SU-DHL-6 (cell line): ENCODE measurements at regions not wholly inside any gene's neighbourhood (a gene's known extent, or its start where the extent isn't known, plus 50 kb on each side); places are given as distances from the start of the nearest gene placed in this dataset.

ENCODE experiments used
- H2AFZ ChIP-seq: fragments of 200-600 bp; sonication (generic); 2 replicates; pipeline ENCODE4 v1.6.1; 2014; ENCODE audit warnings: low read depth, mild to moderate bottlenecking, moderate library complexity, mixed read lengths, antibody characterized with exemption, low read length; ENCODE audit not compliant: severe bottlenecking
- H3F3A ChIP-seq: fragments of 200-600 bp; shearing (Covaris generic); 2 replicates; pipeline ENCODE4 v1.6.0; 2016; ENCODE audit warnings: antibody characterized with exemption, mild to moderate bottlenecking; ENCODE audit not compliant: insufficient read depth
- H3K27ac ChIP-seq: fragments of 200-600 bp; sonication (generic); 2 replicates; pipeline ENCODE4 v1.5.1; 2016; ENCODE audit warnings: low read depth, mild to moderate bottlenecking, low read length, moderate library complexity, mixed read lengths
- H3K27me3 ChIP-seq: fragments of 200-600 bp; sonication (generic), shearing (Covaris generic); 2 replicates; pipeline ENCODE4 v1.6.0; 2014; ENCODE audit warnings: mild to moderate bottlenecking, low read length
- H3K36me3 ChIP-seq: fragments of 200-600 bp; sonication (generic); 2 replicates; pipeline ENCODE4 v1.6.1; 2014; ENCODE audit warnings: mild to moderate bottlenecking, low read length, mixed read lengths
- H3K4me2 ChIP-seq: fragments of 300-600, 200-600 bp; shearing (Covaris generic), sonication (generic); 2 replicates; pipeline ENCODE4 v1.6.0; 2014; ENCODE audit warnings: low read length, low read depth, mild to moderate bottlenecking; ENCODE audit not compliant: poor library complexity, severe bottlenecking
- H3K4me3 ChIP-seq: fragments of 200-600 bp; sonication (generic); 2 replicates; pipeline ENCODE4 v1.5.1; 2014; ENCODE audit warnings: antibody characterized with exemption, low read length, mild to moderate bottlenecking, mixed read lengths; ENCODE audit not compliant: insufficient read depth, poor library complexity, severe bottlenecking
- H3K79me2 ChIP-seq: fragments of 200-600 bp; sonication (generic); 2 replicates; pipeline ENCODE4 v1.6.1; 2014; ENCODE audit warnings: mild to moderate bottlenecking, low read length, moderate library complexity; ENCODE audit not compliant: insufficient read depth
- H3K9ac ChIP-seq: fragments of 200-600 bp; sonication (generic); 2 replicates; pipeline ENCODE4 v1.7.0; 2014; ENCODE audit warnings: mild to moderate bottlenecking, low read length
- H3K9me2 ChIP-seq: fragments of 200-600 bp; sonication (generic); replicated peaks from 2 replicates; pipeline ENCODE4 v1.6.1; 2014; ENCODE audit warnings: low read length; ENCODE audit not compliant: insufficient read depth
- H3K9me3 ChIP-seq: fragments of 200-600 bp; sonication (generic); 2 replicates; pipeline ENCODE4 v1.6.1; 2014; ENCODE audit warnings: low read length, mixed read lengths; ENCODE audit not compliant: insufficient read depth
- H4K20me1 ChIP-seq: fragments of 200-600 bp; sonication (generic); 2 replicates; pipeline ENCODE4 v1.6.1; 2014; ENCODE audit warnings: low read depth, mild to moderate bottlenecking, antibody characterized with exemption, low read length, moderate library complexity, mixed read lengths
- EZH2phosphoT487 ChIP-seq: fragments of 200-600 bp; sonication (generic), shearing (Covaris generic); conservative IDR thresholded peaks from 2 replicates; pipeline ENCODE4 v1.6.1; 2018; ENCODE audit warnings: mild to moderate bottlenecking, antibody characterized with exemption, low read length, moderate library complexity, mixed read lengths
- TF ChIP-seq, protein P1 (sequence below): fragments of 200-600 bp; sonication (generic); IDR thresholded peaks from one replicate; pipeline ENCODE4 v1.5.1; 2017; ENCODE audit warnings: antibody characterized with exemption, mild to moderate bottlenecking, low read length, moderate library complexity; ENCODE audit not compliant: insufficient read depth, poor library complexity, severe bottlenecking

DNA sequence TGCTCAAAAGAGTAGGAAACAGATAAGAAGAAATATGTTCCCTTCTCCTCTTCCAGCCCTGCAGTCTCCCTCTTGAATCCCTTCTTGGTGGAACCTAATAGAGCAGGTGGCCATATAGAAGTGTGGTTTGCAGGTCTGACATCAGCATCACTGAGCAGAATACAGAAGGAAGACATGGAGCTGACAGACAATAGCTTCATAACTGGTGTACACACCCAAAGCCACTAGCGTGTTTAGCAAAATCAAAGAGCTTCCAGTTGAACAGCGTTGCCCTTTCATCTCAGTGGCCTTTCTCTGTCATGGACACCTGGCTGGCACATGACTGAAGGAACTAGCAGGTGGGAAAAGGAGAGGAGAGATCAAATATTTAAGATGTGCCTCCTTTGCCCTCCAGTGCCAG, 245.5 kb downstream of the BAMBI start:
- no peak overlapping the region for H3K4me2 ChIP-seq
- no peak overlapping the region for H2AFZ ChIP-seq
- H3F3A ChIP-seq: no peaks in the 10 kb centered on the region
- H3K9ac ChIP-seq: no peak overlapping the region
- H3K27me3 ChIP-seq: no peaks in the 10 kb centered on the region
- no peak overlapping the region for H3K27ac ChIP-seq
- H4K20me1 ChIP-seq: no peaks in the 10 kb centered on the region
- TF ChIP-seq, protein P1, sequence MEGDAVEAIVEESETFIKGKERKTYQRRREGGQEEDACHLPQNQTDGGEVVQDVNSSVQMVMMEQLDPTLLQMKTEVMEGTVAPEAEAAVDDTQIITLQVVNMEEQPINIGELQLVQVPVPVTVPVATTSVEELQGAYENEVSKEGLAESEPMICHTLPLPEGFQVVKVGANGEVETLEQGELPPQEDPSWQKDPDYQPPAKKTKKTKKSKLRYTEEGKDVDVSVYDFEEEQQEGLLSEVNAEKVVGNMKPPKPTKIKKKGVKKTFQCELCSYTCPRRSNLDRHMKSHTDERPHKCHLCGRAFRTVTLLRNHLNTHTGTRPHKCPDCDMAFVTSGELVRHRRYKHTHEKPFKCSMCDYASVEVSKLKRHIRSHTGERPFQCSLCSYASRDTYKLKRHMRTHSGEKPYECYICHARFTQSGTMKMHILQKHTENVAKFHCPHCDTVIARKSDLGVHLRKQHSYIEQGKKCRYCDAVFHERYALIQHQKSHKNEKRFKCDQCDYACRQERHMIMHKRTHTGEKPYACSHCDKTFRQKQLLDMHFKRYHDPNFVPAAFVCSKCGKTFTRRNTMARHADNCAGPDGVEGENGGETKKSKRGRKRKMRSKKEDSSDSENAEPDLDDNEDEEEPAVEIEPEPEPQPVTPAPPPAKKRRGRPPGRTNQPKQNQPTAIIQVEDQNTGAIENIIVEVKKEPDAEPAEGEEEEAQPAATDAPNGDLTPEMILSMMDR: no peak
- TF ChIP-seq EZH2phosphoT487: no peak
- H3K4me3 ChIP-seq: no peak overlapping the region
- no peaks in the 10 kb centered on the region; the same call in 1 of the 2 replicates for H3K9me2 ChIP-seq
- no peaks in the 10 kb centered on the region for H3K9me3 ChIP-seq
- no peaks in the 10 kb centered on the region for H3K36me3 ChIP-seq
- H3K79me2 ChIP-seq: no peaks in the 10 kb centered on the region

DNA sequence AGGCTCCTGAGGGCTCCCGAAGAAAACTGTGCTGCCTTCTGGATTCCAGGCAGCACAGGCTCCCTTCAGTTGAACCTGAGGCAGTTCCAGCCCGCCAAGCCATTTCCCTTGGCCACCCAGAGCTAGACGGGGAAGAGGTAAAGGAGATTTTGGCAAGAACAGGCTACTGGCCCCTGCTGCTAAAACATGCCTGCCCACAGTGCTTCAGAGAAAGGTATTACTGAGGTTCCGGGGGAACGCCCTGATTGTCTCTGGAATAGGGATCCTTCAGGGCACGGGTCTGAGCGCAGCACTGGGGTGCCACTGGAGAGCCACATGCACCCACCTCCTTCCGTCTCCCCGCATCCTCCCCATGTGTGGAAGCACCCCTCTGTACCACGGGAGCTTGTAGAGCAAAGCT, 247.4 kb downstream of the BAMBI start:
- Histone ChIP-seq H3K27ac (no peak overlapping the region), H3K4me2 (no peak overlapping the region)
- no peak for TF ChIP-seq EZH2phosphoT487
- TF ChIP-seq, protein P1: no peak

DNA sequence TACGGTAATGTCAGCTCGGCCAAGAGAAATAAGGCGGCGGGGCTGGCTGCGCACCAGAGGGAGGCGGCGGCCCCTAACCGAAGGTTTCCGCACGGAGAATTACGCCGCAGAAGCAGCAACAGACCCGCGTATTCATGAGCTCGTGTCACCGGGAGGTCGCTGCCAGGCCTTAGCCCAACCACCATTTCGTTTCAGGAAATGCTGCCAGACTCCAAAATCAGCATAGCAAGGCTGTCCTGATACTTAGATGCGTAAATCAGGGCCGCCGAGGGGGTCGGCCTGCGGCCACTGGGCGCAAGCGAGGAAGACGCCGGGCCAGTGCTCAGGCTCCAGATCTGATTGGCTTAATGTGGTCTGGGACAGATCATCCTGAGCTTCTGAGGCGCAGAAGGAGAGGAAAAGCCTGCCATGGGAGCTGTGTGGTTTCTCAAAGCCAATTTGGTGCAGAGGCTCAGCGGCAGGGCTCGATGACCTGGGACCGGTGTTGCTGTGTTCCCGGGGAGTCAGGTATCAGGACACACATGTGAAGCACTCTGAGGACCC, 247.9 kb downstream of the BAMBI start:
- Histone ChIP-seq H3K9me2 (no peaks in the 10 kb centered on the region), H3F3A (no peaks in the 10 kb centered on the region), H3K79me2 (no peaks in the 10 kb centered on the region), H2AFZ (no peak overlapping the region), H4K20me1 (no peaks in the 10 kb centered on the region), H3K9me3 (no peaks in the 10 kb centered on the region), H3K27ac (no peak overlapping the region), H3K36me3 (no peaks in the 10 kb centered on the region), H3K4me3 (no peak overlapping the region), H3K27me3 (no peaks in the 10 kb centered on the region), H3K4me2 (no peak overlapping the region), H3K9ac (no peak overlapping the region)
- TF ChIP-seq EZH2phosphoT487: no peak
- TF ChIP-seq, protein P1: no peak

More for the DNA sequence above, 247.4 kb downstream of the BAMBI start:
- no peaks in the 10 kb centered on the region for H3K36me3 ChIP-seq
- no peaks in the 10 kb centered on the region for H3K27me3 ChIP-seq
- H3K79me2 ChIP-seq: no peaks in the 10 kb centered on the region
- H2AFZ ChIP-seq: no peak overlapping the region
- H3K9me2 ChIP-seq: no peaks in the 10 kb centered on the region
- H4K20me1 ChIP-seq: no peaks in the 10 kb centered on the region
- H3F3A ChIP-seq: no peaks in the 10 kb centered on the region
- no peak overlapping the region for H3K4me3 ChIP-seq
- H3K9me3 ChIP-seq: no peaks in the 10 kb centered on the region
- no peak overlapping the region for H3K9ac ChIP-seq
